ENCODE measurements at regions not wholly inside any gene's neighbourhood (a gene's known extent, or its start where the extent isn't known, plus 50 kb on each side); places are given as distances from the start of the nearest gene placed in this dataset.
A peak's percentile ranks its signal among the peaks of the same experiment; 100 is the strongest.
"Not testable (repeated sequence)": the region's sequence is repeated elsewhere in the genome, so short reads cannot be mapped to it uniquely, and the experiment has no call there.

GRCh38 chr7:67484244-67484751 is 487.7 kb downstream of the TYW1 start:
- DNase-seq, result peak; percentile 85

- no peak for DNase-seq
Measured at GRCh38 chr7:67486401-67486800, 489.8 kb downstream of the TYW1 start.

GRCh38 chr7:67487316-67487715 is 490.7 kb downstream of the TYW1 start:
- DNase-seq, result no peak

GRCh38 chr7:67489881-67490280 is 493.2 kb downstream of the TYW1 start:
- no peak for DNase-seq

- no peak for DNase-seq
Measured at GRCh38 chr7:67493366-67493765, 496.7 kb downstream of the TYW1 start.

- no peak for DNase-seq
Measured at GRCh38 chr7:67496589-67496988, 500.0 kb downstream of the TYW1 start.

- not testable (repeated sequence) for DNase-seq
Measured at GRCh38 chr7:67497914-67498313, 501.3 kb downstream of the TYW1 start.

GRCh38 chr7:67502929-67503328 is 506.3 kb downstream of the TYW1 start:
- no peak for DNase-seq

GRCh38 chr7:67505449-67505848 is 508.8 kb downstream of the TYW1 start:
- DNase-seq, result no peak

- peak; percentile 18 for DNase-seq
Measured at GRCh38 chr7:67512481-67512880, 515.8 kb downstream of the TYW1 start.

- peak; percentile 80 for DNase-seq
Measured at GRCh38 chr7:67518580-67518979, 521.9 kb downstream of the TYW1 start.

GRCh38 chr7:67519171-67519570 is 522.5 kb downstream of the TYW1 start:
- no peak for DNase-seq

- no peak for DNase-seq
Measured at GRCh38 chr7:67522504-67522903, 525.9 kb downstream of the TYW1 start.

GRCh38 chr7:67523713-67524112 is 527.1 kb downstream of the TYW1 start:
- DNase-seq, result no peak

GRCh38 chr7:67525588-67525987 is 529.0 kb downstream of the TYW1 start:
- DNase-seq, result peak; percentile 90

GRCh38 chr7:67535241-67535989 is 538.8 kb downstream of the TYW1 start:
- DNase-seq, result no peak

- DNase-seq, result no peak
Measured at GRCh38 chr7:67542916-67543315, 546.3 kb downstream of the TYW1 start.

- DNase-seq, result peak; percentile 63
Measured at GRCh38 chr7:67547183-67547907, 550.7 kb downstream of the TYW1 start.

GRCh38 chr7:67549126-67549525 is 552.5 kb downstream of the TYW1 start:
- DNase-seq, result no peak

GRCh38 chr7:67550801-67551436 is 554.3 kb downstream of the TYW1 start:
- DNase-seq, result peak; percentile 8

GRCh38 chr7:67552738-67553137 is 556.1 kb downstream of the TYW1 start:
- no peak for DNase-seq

- no peak for DNase-seq
Measured at GRCh38 chr7:67553378-67553777, 556.7 kb downstream of the TYW1 start.

GRCh38 chr7:67554986-67555385 is 558.4 kb downstream of the TYW1 start:
- peak; percentile 67 for DNase-seq

GRCh38 chr7:67564959-67565358 is 568.3 kb downstream of the TYW1 start:
- no peak for DNase-seq

All from NCI-H69 (cell line).